K562 (cell line): ENCODE measurements at regions not wholly inside any gene's neighbourhood (a gene's known extent, or its start where the extent isn't known, plus 50 kb on each side); places are given as distances from the start of the nearest gene placed in this dataset.

Experiments
- ATAC-seq: fragments of 200-7000 bp; cut with Tn5 transposase; 3 replicates; pipeline ENCODE4 v1.9.1; 2020; ENCODE audit warnings: moderate library complexity
- BruUV-seq: library from RNA; stranded (reverse); fragments of 400-500 nt; replicated peaks from 2 replicates; lab custom pipeline; 2021; lab: Mats Ljungman, UMichigan
- CTCF ChIA-PET: fragments of 300-600 bp; formaldehyde crosslinking; extraction: SDS; loops from one replicate; lab custom pipeline; 2021; ENCODE audit warnings: low intra/inter-chr PET ratio; lab: Yijun Ruan, JAX
- POLR2A ChIA-PET: fragments of 300-600, 350-650 bp; sonication (Branson Sonifier 250); formaldehyde crosslinking; extraction: SDS; loops from one replicate; lab custom pipeline; 2021; ENCODE audit warnings: antibody characterized with exemption, inconsistent platforms; lab: Yijun Ruan, JAX
- DNase-seq, 4 experiments: peaks; one replicate each; pipeline versions ENCODE4 v3.0.0 to v3.0.0-alpha.2; 2011 to 2018; ENCODE audit warnings: low spot score in 3 of 4, mixed read lengths in 3 of 4; ENCODE audit errors: extremely low read depth in 1 of 4
- FAIRE-seq: peaks from 2 replicates; lab custom pipeline; 2011; peaks lifted over from hg19 to GRCh38; lab: Jason Lieb, UNC
- H2AFZ ChIP-seq: 2 replicates; pipeline ENCODE4 v1.6.0; 2011; ENCODE audit warnings: low read depth, low read length, control low read depth, inconsistent platforms
- H3K27ac ChIP-seq: fragments of 200-600 bp; 3 replicates; pipeline ENCODE4 v1.8.0; 2011; ENCODE audit warnings: low read depth, mild to moderate bottlenecking, control low read depth, inconsistent platforms, low read length, moderate library complexity, mixed read lengths; ENCODE audit errors: extremely low read depth
- H3K27me3 ChIP-seq, 2 experiments: fragments of 300-600 bp in 1 of 2; 2 replicates in 1 of 2; 3 replicates in 1 of 2; pipeline versions ENCODE4 v1.6.0 to v1.8.0; 2011; ENCODE audit warnings: inconsistent platforms in 2 of 2, low read length in 2 of 2, mild to moderate bottlenecking in 1 of 2, mixed read lengths in 1 of 2, moderate library complexity in 1 of 2; ENCODE audit not compliant: control insufficient read depth in 2 of 2, insufficient read depth in 2 of 2
- H3K36me3 ChIP-seq: fragments of 300-600 bp; 3 replicates; pipeline ENCODE4 v1.8.0; 2011; ENCODE audit warnings: mild to moderate bottlenecking, low read length, inconsistent platforms; ENCODE audit not compliant: control insufficient read depth, insufficient read depth
- H3K4me1 ChIP-seq, 2 experiments: fragments of 200-600 bp in 1 of 2; replicated peaks in 1 of 2; 2 replicates in 1 of 2; 3 replicates in 1 of 2; pipeline versions ENCODE4 v1.5.1 to v1.8.0; 2011; ENCODE audit warnings: inconsistent platforms in 2 of 2, low read length in 2 of 2, mild to moderate bottlenecking in 1 of 2, mixed read lengths in 1 of 2, moderate library complexity in 1 of 2; ENCODE audit not compliant: control insufficient read depth in 2 of 2, insufficient read depth in 2 of 2
- H3K4me2 ChIP-seq: 2 replicates; pipeline ENCODE4 v1.6.1; 2011; ENCODE audit warnings: low read length, control low read depth, inconsistent platforms, mixed read lengths; ENCODE audit not compliant: insufficient read depth
- H3K4me3 ChIP-seq: fragments of 200-600 bp; sonication (generic), shearing (Covaris generic); 2 replicates; pipeline ENCODE4 v1.5.1; 2016; ENCODE audit warnings: control low read depth, inconsistent platforms
- H3K79me2 ChIP-seq: fragments of 200-600 bp; 3 replicates; pipeline ENCODE4 v1.8.0; 2011; ENCODE audit warnings: low read length, inconsistent platforms; ENCODE audit not compliant: control insufficient read depth, insufficient read depth
- H3K9ac ChIP-seq, 2 experiments: 2 replicates each; pipeline versions ENCODE4 v1.6.0 to v1.6.1; 2011; ENCODE audit warnings: low read depth in 2 of 2, low read length in 2 of 2, control low read depth in 1 of 2, inconsistent platforms in 1 of 2, mild to moderate bottlenecking in 1 of 2, mixed read lengths in 1 of 2; ENCODE audit not compliant: insufficient read depth in 1 of 2
- H3K9me1 ChIP-seq: one replicate; pipeline ENCODE4 v1.6.0; 2011; ENCODE audit warnings: inconsistent platforms, mild to moderate bottlenecking, low read length, moderate library complexity; ENCODE audit not compliant: control insufficient read depth, insufficient read depth
- H3K9me3 ChIP-seq: replicated peaks from 2 replicates; pipeline ENCODE4 v1.5.1; 2011; ENCODE audit warnings: low read depth, low read length, inconsistent platforms; ENCODE audit not compliant: control insufficient read depth, insufficient read depth
- H4K20me1 ChIP-seq: replicated peaks from 2 replicates; pipeline ENCODE4 v1.6.1; 2011; ENCODE audit warnings: low read length, inconsistent platforms, mixed read lengths; ENCODE audit not compliant: control insufficient read depth, insufficient read depth
- BDP1 ChIP-seq: IDR thresholded peaks from 3 replicates; pipeline ENCODE4 v1.6.1; 2011; ENCODE audit not compliant: insufficient read length, insufficient read depth
- BRD9 ChIP-seq: fragments of 450-650 bp; IDR thresholded peaks from 2 replicates; pipeline ENCODE4 v1.6.1; 2018; ENCODE audit warnings: low read depth; ENCODE audit not compliant: partially characterized antibody
- FOXM1 ChIP-seq, 2 experiments: fragments of 450-650 bp in 1 of 2; sonication (generic) in 1 of 2; formaldehyde crosslinking in 1 of 2; IDR thresholded peaks; 2 replicates each; pipeline versions ENCODE4 v1.6.1 to v1.9.0; 2017 to 2022; ENCODE audit warnings: low read depth in 2 of 2, mild to moderate bottlenecking in 2 of 2, missing genetic modification reagents in 1 of 2, moderate library complexity in 1 of 2
- NCOA6 ChIP-seq: fragments of 450-650 bp; IDR thresholded peaks from 2 replicates; pipeline ENCODE4 v1.6.1; 2017; ENCODE audit warnings: mild to moderate bottlenecking
- NFXL1 ChIP-seq: fragments of 450-650 bp; formaldehyde crosslinking; IDR thresholded peaks from 2 replicates; pipeline ENCODE4 v1.4.0; 2021; ENCODE audit warnings: mild to moderate bottlenecking
- POLR3G ChIP-seq: IDR thresholded peaks from 2 replicates; pipeline ENCODE4 v1.6.1; 2011; ENCODE audit not compliant: insufficient read length, insufficient replicate concordance; ENCODE audit errors: extremely low read depth
- RCOR1 ChIP-seq, 2 experiments: IDR thresholded peaks; 2 replicates each; pipeline ENCODE4 v1.6.1; 2012; ENCODE audit warnings: low read depth in 2 of 2, low read length in 2 of 2, borderline replicate concordance in 1 of 2, improper control_type of control experiment in 1 of 2
- RHOXF2B ChIP-seq: fragments of 250-450 bp; sonication (Bioruptor Pico); conservative IDR thresholded peaks from 2 replicates; pipeline ENCODE4 v1.5.1; 2021
- TEAD4 ChIP-seq, 2 experiments: sonication (generic) in 1 of 2; formaldehyde crosslinking in 1 of 2; IDR thresholded peaks; 2 replicates each; pipeline versions ENCODE4 v1.6.1 to v1.8.0; 2012 to 2022; ENCODE audit warnings: borderline replicate concordance in 1 of 2, inconsistent platforms in 1 of 2, low read length in 1 of 2, mild to moderate bottlenecking in 1 of 2, missing genetic modification reagents in 1 of 2
- TGIF2 ChIP-seq: sonication (generic); formaldehyde crosslinking; IDR thresholded peaks from 2 replicates; pipeline ENCODE4 v1.8.1; 2022; ENCODE audit warnings: mild to moderate bottlenecking, missing genetic modification reagents, moderate library complexity
- ZBTB1 ChIP-seq: sonication (generic); formaldehyde crosslinking; IDR thresholded peaks from 2 replicates; pipeline ENCODE4 v1.8.1; 2023; ENCODE audit warnings: missing genetic modification reagents, low read depth, mild to moderate bottlenecking, borderline replicate concordance
- whole genome bisulfite sequencing: fragments of 100-300 bp; shearing (Covaris generic); methylation state at CpG from one replicate; pipeline ENCODE4 v1.1.6; 2016; ENCODE audit warnings: low coverage, mixed read lengths; ENCODE audit not compliant: insufficient coverage; ENCODE audit errors: missing lambda C conversion rate; 5-methylcytosine and 5-hydroxymethylcytosine counted together
- in situ Hi-C: fragments of 300-500 bp; cut with MboI; formaldehyde crosslinking; loops from 4 replicates; pipeline ENCODE4 v1.15.0; 2018; ENCODE audit warnings: inconsistent platforms, mixed read lengths
- intact Hi-C: fragments of 100-400 bp; cut with micrococcal nuclease; formaldehyde crosslinking; loops from 2 replicates; pipeline ENCODE4 v1.14.2; 2022

GRCh38 chr12:91973813-91974212 is 171.8 kb downstream of the BTG1 start:
- Histone ChIP-seq H3K4me2 (no peak overlapping the region), H2AFZ (no peak overlapping the region), H3K4me1 (no peaks in the 10 kb centered on the region; a peak in 1 of 5 replicates), H3K36me3 (no peaks in the 10 kb centered on the region), H4K20me1 (no peaks in the 10 kb centered on the region), H3K79me2 (no peaks in the 10 kb centered on the region), H3K9me3 (no peaks in the 10 kb centered on the region; the same call in 1 of the 2 replicates), H3K27me3 (no peaks in the 10 kb centered on the region), H3K9ac (no peak overlapping the region), H3K27ac (no peak overlapping the region), H3K4me3 (no peak overlapping the region), H3K9me1 (no peaks in the 10 kb centered on the region)
- POLR2A ChIA-PET: interaction anchor here (2.7 kb wide), 1 partner anchor 171 kb away, joined by 6 read pairs; the partner anchor contains the start of gene BTG1
- FAIRE-seq: no peak
- intact Hi-C loops (no loop called here), in situ Hi-C loops (no loop called here)
- CTCF ChIA-PET: no interaction called here
- no peak for TF ChIP-seq RHOXF2B (CRISPR knock-in tag)
- no peak for TF ChIP-seq NCOA6
- no peak for TF ChIP-seq RCOR1 (IDR thresholded peaks at IDR 0.05; ENCODE audit: borderline replicate concordance in 1 of 2, low read depth in 2 of 2, low read length in 2 of 2)
- TF ChIP-seq NFXL1 (CRISPR knock-in tag): no peak
- TF ChIP-seq FOXM1 (IDR thresholded peaks at IDR 0.05; ENCODE audit: low read depth): no peak
- TF ChIP-seq FOXM1 (CRISPR knock-in tag; IDR thresholded peaks at IDR 0.05; ENCODE audit: low read depth): no peak
- TF ChIP-seq POLR3G: no peak
- no peak for TF ChIP-seq ZBTB1
- TF ChIP-seq TGIF2 (CRISPR knock-in tag): no peak
- no peak for TF ChIP-seq BRD9
- TF ChIP-seq TEAD4 (IDR thresholded peaks at IDR 0.05; ENCODE audit: low read length): no peak
- no peak for TF ChIP-seq TEAD4 (CRISPR knock-in tag; IDR thresholded peaks at IDR 0.05; ENCODE audit: borderline replicate concordance)
- no peak for TF ChIP-seq BDP1
- ATAC-seq: no peak; the same call in 2 of the 3 replicates
- DNase-seq: no peak
- WGBS: 9% methylated on average over 2 of the region's 2 CpGs
- BruUV-seq: no TSS peak
